Left cardiac atrium (tissue), 4 donors: ENCODE measurements at regions not wholly inside any gene's neighbourhood (a gene's known extent, or its start where the extent isn't known, plus 50 kb on each side); places are given as distances from the start of the nearest gene placed in this dataset.
A peak's percentile ranks its signal among the peaks of the same experiment; 100 is the strongest.

ENCODE experiments used
- ATAC-seq, 2 donors: fragments of 200-7000 bp; cut with Tn5 transposase; one replicate each; pipeline ENCODE4 v1.9.1; 2020; ENCODE audit warnings: mild to moderate bottlenecking in 2 of 2, moderate library complexity in 2 of 2
- DNase-seq: peaks from one replicate; pipeline ENCODE4 v3.0.0-alpha.2; 2020
- intact Hi-C, 2 donors: fragments of 100-400 bp; cut with DNase I; formaldehyde crosslinking; loops; one replicate each; pipeline versions ENCODE4 v1.14.1 to v1.15.1; 2022 to 2023
- donor health status: DM: no; HTN: yes; CAD: no.
- donor health status: DM: no; HTN: yes; CAD: no; lungs with severe emphysema.
- donor health status: DM: yes; HTN: yes; CAD: no.
- donor health status: Dilated cardiomyopathy.

- ATAC-seq: no peak
- intact Hi-C loops: no loop called here
- no peak for DNase-seq
Observed at GRCh38 chr4:96262057-96262456, 422.2 kb downstream of the PDHA2 start.

- DNase-seq (no peak), ATAC-seq (no peak)
- intact Hi-C loops: no loop called here
Observed at GRCh38 chr4:96263291-96263690, 423.4 kb downstream of the PDHA2 start.

- DNase-seq (no peak), ATAC-seq (no peak)
- intact Hi-C loops: no loop called here
Observed at GRCh38 chr4:96264941-96265463, 425.1 kb downstream of the PDHA2 start.

GRCh38 chr4:96293806-96294205 lies 453.9 kb downstream of the PDHA2 start:
- ATAC-seq: no peak

GRCh38 chr4:96295143-96295741 lies 455.3 kb downstream of the PDHA2 start:
- no peak for DNase-seq
- ATAC-seq: peak in 1 of 2 donors; percentile 33
- intact Hi-C loops: no loop called here

More at GRCh38 chr4:96293806-96294205, 453.9 kb downstream of the PDHA2 start:
- intact Hi-C loops: no loop called here
- DNase-seq: no peak

GRCh38 chr4:96301715-96302114 lies 461.8 kb downstream of the PDHA2 start:
- DNase-seq (no peak), ATAC-seq (no peak)
- intact Hi-C loops: no loop called here

GRCh38 chr4:96305030-96305429 lies 465.1 kb downstream of the PDHA2 start:
- intact Hi-C loops: no loop called here
- ATAC-seq: no peak
- no peak for DNase-seq

- DNase-seq (no peak), ATAC-seq (no peak)
- intact Hi-C loops: no loop called here
Observed at GRCh38 chr4:96312046-96312685, 472.3 kb downstream of the PDHA2 start.

- DNase-seq (no peak), ATAC-seq (no peak)
- intact Hi-C loops: no loop called here
Observed at GRCh38 chr4:96315815-96316214, 475.9 kb downstream of the PDHA2 start.

GRCh38 chr4:96316776-96317175 lies 476.9 kb downstream of the PDHA2 start:
- ATAC-seq: no peak
- DNase-seq: no peak
- intact Hi-C loops: no loop called here

- no peak for ATAC-seq
- intact Hi-C loops: no loop called here
- DNase-seq: no peak
Observed at GRCh38 chr4:96317891-96318290, 478.0 kb downstream of the PDHA2 start.

GRCh38 chr4:96326846-96327245 lies 487.0 kb downstream of the PDHA2 start:
- intact Hi-C loops: no loop called here
- DNase-seq: no peak
- no peak for ATAC-seq

- DNase-seq (no peak), ATAC-seq (no peak)
- intact Hi-C loops: no loop called here
Observed at GRCh38 chr4:96342196-96342595, 502.3 kb downstream of the PDHA2 start.

- DNase-seq (no peak), ATAC-seq (no peak)
- intact Hi-C loops: no loop called here
Observed at GRCh38 chr4:96342790-96343455, 503.0 kb downstream of the PDHA2 start.

GRCh38 chr4:96343836-96344235 lies 503.9 kb downstream of the PDHA2 start:
- intact Hi-C loops: no loop called here
- DNase-seq: no peak
- ATAC-seq: no peak

- DNase-seq (no peak), ATAC-seq (no peak)
- intact Hi-C loops: no loop called here
Observed at GRCh38 chr4:96347582-96347981, 507.7 kb downstream of the PDHA2 start.

- intact Hi-C loops: no loop called here
- ATAC-seq (no peak), DNase-seq (no peak)
Observed at GRCh38 chr4:96352051-96352517, 512.2 kb downstream of the PDHA2 start.

GRCh38 chr4:96354036-96354712 lies 514.3 kb downstream of the PDHA2 start:
- no peak for DNase-seq
- intact Hi-C loops: no loop called here
- ATAC-seq: peak in 1 of 2 donors; percentile 69

- no peak for ATAC-seq
- intact Hi-C loops: no loop called here
Observed at GRCh38 chr4:96355414-96355813, 515.5 kb downstream of the PDHA2 start.

More at GRCh38 chr4:96355414-96355813, 515.5 kb downstream of the PDHA2 start:
- no peak for DNase-seq
